Loucy (cell line): ENCODE measurements at regions not wholly inside any gene's neighbourhood (a gene's known extent, or its start where the extent isn't known, plus 50 kb on each side); places are given as distances from the start of the nearest gene placed in this dataset.

ENCODE experiments used
- H2AFZ ChIP-seq: fragments of 200-600 bp; sonication (generic); 2 replicates; pipeline ENCODE4 v1.6.0; 2016; ENCODE audit warnings: antibody characterized with exemption, mild to moderate bottlenecking, low read length, moderate library complexity
- H3F3A ChIP-seq: fragments of 200-600 bp; 2 replicates; pipeline ENCODE4 v1.6.0; 2016; ENCODE audit warnings: antibody characterized with exemption, low read depth, mild to moderate bottlenecking
- H3K27me3 ChIP-seq: fragments of 200-600 bp; sonication (generic); 2 replicates; pipeline ENCODE4 v1.6.1; 2014; ENCODE audit warnings: low read length, mild to moderate bottlenecking; ENCODE audit not compliant: insufficient read depth, poor library complexity, severe bottlenecking
- H3K36me3 ChIP-seq: fragments of 200-600 bp; sonication (generic); 2 replicates; pipeline ENCODE4 v1.6.1; 2016; ENCODE audit warnings: low read length; ENCODE audit not compliant: insufficient read depth
- H3K4me1 ChIP-seq: fragments of 200-600 bp; sonication (generic); 2 replicates; pipeline ENCODE4 v1.5.1; 2014; ENCODE audit warnings: low read length, mild to moderate bottlenecking; ENCODE audit not compliant: insufficient read depth, poor library complexity, severe bottlenecking
- H3K4me2 ChIP-seq: fragments of 200-600 bp; sonication (generic); 2 replicates; pipeline ENCODE4 v1.6.0; 2014; ENCODE audit warnings: antibody characterized with exemption, low read length, low read depth, mild to moderate bottlenecking; ENCODE audit not compliant: poor library complexity, severe bottlenecking
- H3K4me3 ChIP-seq: fragments of 200-600 bp; sonication (generic); 2 replicates; pipeline ENCODE4 v1.5.1; 2014; ENCODE audit warnings: low read length, mild to moderate bottlenecking, mixed read lengths; ENCODE audit not compliant: poor library complexity, severe bottlenecking
- H3K79me2 ChIP-seq: fragments of 200-600 bp; sonication (generic); 2 replicates; pipeline ENCODE4 v1.6.1; 2014; ENCODE audit warnings: low read length; ENCODE audit not compliant: insufficient read depth
- H3K9ac ChIP-seq: fragments of 200-600 bp; sonication (generic); 2 replicates; pipeline ENCODE4 v1.6.0; 2014; ENCODE audit warnings: mild to moderate bottlenecking, low read depth, low read length, moderate library complexity; ENCODE audit not compliant: poor library complexity, severe bottlenecking
- H3K9me2 ChIP-seq: fragments of 200-600 bp; sonication (generic); replicated peaks from 2 replicates; pipeline ENCODE4 v1.6.1; 2016; ENCODE audit warnings: low read depth, low read length, mixed read lengths
- H3K9me3 ChIP-seq: fragments of 200-600 bp; sonication (generic); 2 replicates; pipeline ENCODE4 v1.6.1; 2014; ENCODE audit warnings: mild to moderate bottlenecking, antibody characterized with exemption, low read length, low read depth; ENCODE audit not compliant: insufficient read depth
- H4K20me1 ChIP-seq: fragments of 200-600 bp; sonication (generic); 2 replicates; pipeline ENCODE4 v1.6.0; 2014; ENCODE audit warnings: antibody characterized with exemption, low read length, mild to moderate bottlenecking; ENCODE audit not compliant: insufficient read depth, poor library complexity, severe bottlenecking
- CTCF ChIP-seq: fragments of 200-600 bp; sonication (generic); conservative IDR thresholded peaks from 2 replicates; pipeline ENCODE4 v1.5.1; 2014; ENCODE audit warnings: mild to moderate bottlenecking, antibody characterized with exemption, low read length
- EZH2phosphoT487 ChIP-seq: fragments of 200-600 bp; IDR thresholded peaks from 2 replicates; pipeline ENCODE4 v1.6.1; 2018; ENCODE audit warnings: antibody characterized with exemption, mild to moderate bottlenecking, moderate library complexity, borderline replicate concordance

- H3K9ac ChIP-seq: no peak overlapping the region
- no peaks in the 10 kb centered on the region for H3K27me3 ChIP-seq
- no peak overlapping the region for H3K4me2 ChIP-seq
- no peaks in the 10 kb centered on the region for H3K36me3 ChIP-seq
- H3K9me2 ChIP-seq: no peaks in the 10 kb centered on the region; the same call in 1 of the 2 replicates
- H2AFZ ChIP-seq: no peak overlapping the region
- H3K4me3 ChIP-seq: no peak overlapping the region
- H3K4me1 ChIP-seq: no peaks in the 10 kb centered on the region
- no peaks in the 10 kb centered on the region for H3K79me2 ChIP-seq
- H3F3A ChIP-seq: no peaks in the 10 kb centered on the region
- H3K9me3 ChIP-seq: no peaks in the 10 kb centered on the region
- H4K20me1 ChIP-seq: no peaks in the 10 kb centered on the region
- TF ChIP-seq CTCF (no peak), EZH2phosphoT487 (no peak)
These were observed 1794.7 kb upstream of the PIK3C3 start for GRCh38 chr18:40160361-40160760.

- H3K79me2 ChIP-seq: no peaks in the 10 kb centered on the region
- no peaks in the 10 kb centered on the region for H3K36me3 ChIP-seq
- peak; percentile 60 for TF ChIP-seq CTCF
- TF ChIP-seq EZH2phosphoT487: no peak
- H3K9me2 ChIP-seq: no peaks in the 10 kb centered on the region; the same call in 1 of the 2 replicates
- no peak overlapping the region for H2AFZ ChIP-seq
- H3K27me3 ChIP-seq: no peaks in the 10 kb centered on the region
- no peaks in the 10 kb centered on the region for H3F3A ChIP-seq
- no peak overlapping the region for H3K4me3 ChIP-seq
- no peaks in the 10 kb centered on the region for H4K20me1 ChIP-seq
- no peak overlapping the region for H3K4me2 ChIP-seq
- H3K9ac ChIP-seq: no peak overlapping the region
- no peaks in the 10 kb centered on the region for H3K4me1 ChIP-seq
- no peaks in the 10 kb centered on the region for H3K9me3 ChIP-seq
These were observed 1795.7 kb upstream of the PIK3C3 start for GRCh38 chr18:40159141-40160017.

GRCh38 chr18:40157120-40157519, 1797.9 kb upstream of the PIK3C3 start:
- H3K9ac ChIP-seq: no peak overlapping the region
- H3K4me1 ChIP-seq: no peaks in the 10 kb centered on the region
- no peaks in the 10 kb centered on the region for H4K20me1 ChIP-seq
- TF ChIP-seq EZH2phosphoT487 (no peak), CTCF (no peak)
- no peaks in the 10 kb centered on the region for H3K79me2 ChIP-seq
- no peak overlapping the region for H3K4me2 ChIP-seq
- no peaks in the 10 kb centered on the region for H3K36me3 ChIP-seq
- H3K27me3 ChIP-seq: no peaks in the 10 kb centered on the region
- H3F3A ChIP-seq: no peaks in the 10 kb centered on the region
- H3K9me3 ChIP-seq: no peaks in the 10 kb centered on the region
- no peaks in the 10 kb centered on the region for H3K9me2 ChIP-seq
- no peak overlapping the region for H3K4me3 ChIP-seq
- no peak overlapping the region for H2AFZ ChIP-seq
